HG03135 (cell line): ENCODE measurements at regions not wholly inside any gene's neighbourhood (a gene's known extent, or its start where the extent isn't known, plus 50 kb on each side); places are given as distances from the start of the nearest gene placed in this dataset.

Experiments used
- ATAC-seq: cut with Tn5 transposase; IDR thresholded peaks from one replicate; pipeline ENCODE4 v1.9.1; 2021; ENCODE audit warnings: mild to moderate bottlenecking, moderate library complexity; ENCODE audit not compliant: unreplicated experiment

DNA sequence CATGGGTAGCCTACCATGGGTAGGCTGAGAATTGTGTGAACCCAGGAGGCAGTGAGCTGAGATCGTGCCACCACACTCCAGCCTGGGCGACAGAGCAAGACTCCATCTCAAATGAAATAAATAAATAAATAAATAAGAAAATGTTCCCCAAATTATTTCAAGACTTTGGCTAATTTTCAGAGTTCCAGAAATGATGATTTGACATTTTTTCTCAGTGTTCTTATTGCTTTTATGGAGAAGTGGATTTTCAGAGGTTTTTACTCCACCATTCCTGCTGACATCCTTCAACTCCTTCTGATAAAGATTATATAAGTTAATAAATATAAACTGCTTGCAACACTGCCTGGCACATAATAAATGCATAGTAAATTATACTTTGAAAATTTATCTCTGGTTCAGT, 80.4 kb upstream of the PRKCQ start:
- no peak for ATAC-seq

DNA sequence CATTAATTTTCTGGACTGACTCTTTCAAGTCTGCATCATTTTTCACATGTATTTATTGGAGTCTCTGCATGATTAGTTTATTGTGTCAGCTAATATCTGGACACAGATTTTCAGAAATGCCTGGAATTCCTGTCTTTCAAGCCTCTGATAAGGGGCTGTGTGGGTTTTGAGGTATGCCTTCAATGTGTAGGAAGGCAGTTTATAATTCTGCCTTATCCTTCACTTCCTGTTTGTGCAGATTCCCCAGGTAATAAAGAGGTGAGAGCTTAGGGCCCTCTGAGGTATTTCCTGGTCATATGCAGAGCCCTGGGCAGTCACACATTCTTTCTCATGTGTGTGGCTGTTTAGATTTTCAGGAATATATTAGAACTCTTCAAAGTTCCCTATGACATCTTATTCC, 79.4 kb upstream of the PRKCQ start:
- ATAC-seq, result no peak

DNA sequence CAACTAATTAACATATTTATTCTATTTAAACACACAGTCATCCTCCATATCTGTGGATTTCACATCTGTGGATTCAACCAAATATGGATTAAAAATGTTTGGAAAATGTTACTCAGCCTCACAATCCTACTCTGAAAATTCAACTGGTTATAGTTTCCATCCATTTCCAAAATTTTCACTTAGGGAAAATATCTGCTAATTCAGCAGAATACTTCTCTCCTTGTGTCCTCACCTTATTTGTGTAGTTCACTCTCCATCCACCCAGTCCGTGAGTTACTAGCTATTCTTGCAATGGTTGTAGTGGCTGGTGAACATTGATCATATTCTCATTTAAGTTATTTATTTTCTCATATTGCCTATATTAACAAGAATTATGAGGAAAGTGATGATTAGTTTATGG, 77.6 kb upstream of the PRKCQ start:
- no peak for ATAC-seq

DNA sequence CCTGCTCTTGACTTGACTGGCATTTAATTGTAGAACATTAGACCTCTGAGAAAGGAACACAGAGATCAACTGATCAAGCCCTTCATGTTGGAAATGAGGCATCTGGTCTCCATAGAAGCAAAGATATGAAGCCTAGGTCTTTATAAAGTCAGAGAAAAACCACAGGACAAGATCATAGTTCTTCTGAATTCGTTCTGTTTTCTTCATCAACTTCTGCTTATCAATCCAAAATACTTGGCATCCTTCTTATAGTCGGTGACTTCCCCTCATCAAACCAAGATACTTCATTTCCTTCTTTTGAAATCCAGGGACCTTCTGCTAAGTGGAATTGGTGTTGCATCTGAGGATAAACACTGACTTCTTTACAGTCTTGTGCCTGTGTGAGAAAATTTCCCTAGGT, 77.1 kb upstream of the PRKCQ start:
- no peak for ATAC-seq

DNA sequence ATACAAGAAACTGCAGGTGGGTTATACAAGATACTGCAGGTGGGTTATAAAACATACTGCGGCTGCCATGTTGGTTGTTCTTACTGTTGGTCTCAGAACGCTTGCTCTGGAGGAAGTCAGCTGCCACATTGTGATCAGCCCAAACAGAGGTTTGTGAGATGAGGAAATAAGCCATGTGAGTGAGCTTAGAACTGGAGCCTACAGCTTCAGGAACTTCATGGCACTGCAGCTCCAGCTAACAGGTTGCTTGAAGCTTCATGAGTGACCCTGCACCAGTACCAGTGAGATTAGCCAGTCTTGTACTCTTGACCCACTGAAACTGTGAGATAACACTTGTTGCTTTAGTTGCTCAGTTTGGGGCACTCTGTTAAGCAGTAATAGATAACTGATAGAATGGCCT, 74.5 kb upstream of the PRKCQ start:
- no peak for ATAC-seq

DNA sequence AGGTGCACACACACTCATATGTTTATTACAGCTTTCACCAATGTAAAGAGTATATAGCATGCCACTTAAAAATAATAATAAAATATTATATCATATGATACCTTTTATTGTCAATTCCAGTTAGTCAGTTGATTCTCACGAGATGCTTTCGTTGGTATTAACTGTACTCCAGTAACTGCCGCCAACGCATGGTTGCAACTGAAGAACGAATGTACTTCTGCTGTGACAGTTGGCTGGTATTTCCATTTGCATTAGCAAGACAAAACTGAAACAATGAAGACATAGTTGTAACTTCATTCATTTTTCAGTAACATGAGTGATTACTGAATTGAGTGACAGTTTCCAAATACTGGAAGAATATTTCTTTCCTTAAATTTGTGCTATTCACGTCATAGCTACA, 70.5 kb upstream of the PRKCQ start:
- ATAC-seq, result no peak

DNA sequence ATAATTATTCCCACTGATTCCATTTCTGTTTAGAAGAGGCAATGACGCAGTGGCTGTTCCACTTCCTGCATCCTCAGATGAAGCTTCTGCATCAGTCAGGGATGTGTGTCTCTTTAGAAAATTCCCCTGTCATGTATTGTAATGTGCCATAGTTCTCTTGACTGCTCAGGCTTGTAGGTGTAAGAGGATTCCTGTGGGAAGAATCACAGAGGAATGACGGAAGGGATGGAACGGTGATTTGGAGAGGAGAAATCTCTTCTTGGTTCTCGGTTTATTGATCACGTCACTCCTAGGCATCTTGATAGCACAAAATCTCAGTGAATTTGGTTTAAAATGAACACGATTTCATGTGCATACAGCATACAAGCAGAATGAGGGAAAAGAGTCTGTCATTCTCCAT, 69.8 kb upstream of the PRKCQ start:
- no peak for ATAC-seq

DNA sequence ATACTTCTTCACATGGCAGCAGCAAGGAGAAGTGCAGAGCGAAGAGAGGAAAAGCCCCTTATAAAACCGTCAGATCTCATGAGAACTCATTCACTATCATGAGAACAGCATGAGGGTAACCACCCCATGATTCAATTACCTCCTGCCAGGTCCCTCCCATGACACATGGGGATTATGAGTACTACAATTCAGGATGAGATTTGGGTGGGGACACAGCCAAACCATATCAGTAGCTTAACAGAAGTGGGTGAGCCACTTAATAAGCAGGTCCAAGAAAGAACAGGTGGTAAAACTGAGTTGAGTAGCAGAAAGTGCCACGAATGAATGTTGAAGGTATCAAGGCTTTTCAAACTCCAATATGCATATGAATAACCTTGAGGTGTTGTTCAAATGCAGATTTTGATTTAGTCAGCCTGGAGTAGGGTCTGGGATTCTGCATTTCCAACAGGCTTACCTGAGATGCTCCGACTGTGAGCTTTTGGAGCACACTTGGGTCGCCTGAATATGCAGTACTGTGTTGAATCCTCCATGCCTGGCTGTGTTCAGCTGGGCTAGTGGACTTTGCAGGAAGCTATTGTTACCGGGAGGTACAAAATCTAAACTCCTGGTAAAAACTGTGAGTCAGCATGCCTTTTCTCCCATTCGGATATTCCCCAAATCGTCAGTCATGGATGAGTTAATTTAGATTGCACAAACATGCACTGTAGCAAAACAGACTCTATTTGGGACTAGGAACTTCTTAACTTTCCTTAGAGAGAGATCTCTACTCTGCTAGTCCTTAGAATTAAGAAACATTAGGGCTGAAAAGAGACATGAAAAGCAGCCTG, 69.0 kb upstream of the PRKCQ start:
- ATAC-seq, result no peak

DNA sequence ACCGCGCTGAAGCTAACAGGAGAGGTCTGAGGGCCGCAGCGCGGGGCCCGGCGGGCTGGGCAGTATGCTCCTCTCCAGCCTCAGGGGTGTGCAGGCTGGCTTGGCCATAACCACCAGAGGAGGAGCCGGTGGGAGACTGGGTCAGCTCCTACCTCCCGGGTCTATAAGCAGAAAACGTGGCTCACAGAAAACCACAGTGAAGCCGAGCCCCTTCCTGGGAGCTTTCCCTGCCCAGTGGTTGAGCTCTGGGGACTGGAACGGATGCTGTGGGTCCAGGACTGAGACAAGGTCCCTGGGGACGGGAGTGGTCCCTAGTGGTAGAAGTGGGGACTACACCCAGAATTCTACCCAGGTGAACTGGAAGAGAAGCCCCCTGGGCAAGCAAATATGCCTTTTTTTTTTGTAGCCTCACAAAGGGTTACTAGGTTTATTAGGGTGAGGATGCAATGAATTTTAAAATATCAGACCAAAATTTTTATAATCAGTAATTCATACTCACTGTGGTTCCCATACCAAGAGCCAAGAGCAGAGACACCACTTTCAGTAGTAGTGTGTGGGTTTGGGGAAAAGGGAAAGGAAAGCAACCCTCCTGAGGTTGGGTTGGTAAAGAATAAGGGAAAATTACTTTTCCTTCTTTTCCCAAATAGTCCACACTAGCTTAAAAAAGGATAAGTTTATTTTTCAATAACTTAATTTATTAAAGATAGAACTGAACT, 67.9 kb upstream of the PRKCQ start:
- peak; percentile 75 for ATAC-seq

DNA sequence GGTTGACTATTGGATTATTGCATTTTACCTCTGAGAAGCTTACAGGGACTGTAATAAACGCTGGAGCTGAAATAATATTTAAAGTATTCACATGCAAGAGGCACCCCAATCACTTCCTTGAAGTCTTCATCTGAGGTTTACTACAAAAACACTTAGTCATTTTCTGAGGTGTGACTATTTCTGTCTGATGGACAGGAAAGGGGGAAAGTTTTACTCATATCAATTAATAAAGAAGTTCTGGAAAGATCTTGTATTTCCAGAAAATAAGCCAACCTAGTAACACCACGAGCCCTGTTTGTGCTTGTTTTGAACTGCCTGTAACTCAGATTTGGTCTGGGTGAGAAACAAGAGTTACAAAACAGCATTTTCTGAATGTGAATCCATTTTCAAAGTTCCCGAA, 63.9 kb upstream of the PRKCQ start:
- ATAC-seq, result no peak

DNA sequence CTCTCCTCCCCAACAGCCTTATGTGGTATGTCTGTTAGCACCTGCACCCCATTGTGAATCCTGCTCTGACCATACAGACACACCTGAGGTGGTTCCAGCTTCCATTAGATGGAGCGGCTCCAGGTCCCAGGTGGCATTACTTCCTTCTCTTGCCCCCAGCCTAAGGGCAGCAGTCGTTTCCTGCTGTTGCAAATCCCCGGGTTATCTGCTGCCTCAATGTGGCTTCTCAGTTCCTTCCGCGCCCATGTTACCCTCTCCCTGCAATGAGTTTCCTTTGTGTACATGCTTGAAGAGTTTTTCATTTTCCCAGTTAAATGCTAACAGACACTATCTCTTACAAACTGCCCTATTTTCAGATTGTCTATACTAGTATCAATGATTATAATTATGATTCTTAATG, 62.8 kb upstream of the PRKCQ start:
- no peak for ATAC-seq

DNA sequence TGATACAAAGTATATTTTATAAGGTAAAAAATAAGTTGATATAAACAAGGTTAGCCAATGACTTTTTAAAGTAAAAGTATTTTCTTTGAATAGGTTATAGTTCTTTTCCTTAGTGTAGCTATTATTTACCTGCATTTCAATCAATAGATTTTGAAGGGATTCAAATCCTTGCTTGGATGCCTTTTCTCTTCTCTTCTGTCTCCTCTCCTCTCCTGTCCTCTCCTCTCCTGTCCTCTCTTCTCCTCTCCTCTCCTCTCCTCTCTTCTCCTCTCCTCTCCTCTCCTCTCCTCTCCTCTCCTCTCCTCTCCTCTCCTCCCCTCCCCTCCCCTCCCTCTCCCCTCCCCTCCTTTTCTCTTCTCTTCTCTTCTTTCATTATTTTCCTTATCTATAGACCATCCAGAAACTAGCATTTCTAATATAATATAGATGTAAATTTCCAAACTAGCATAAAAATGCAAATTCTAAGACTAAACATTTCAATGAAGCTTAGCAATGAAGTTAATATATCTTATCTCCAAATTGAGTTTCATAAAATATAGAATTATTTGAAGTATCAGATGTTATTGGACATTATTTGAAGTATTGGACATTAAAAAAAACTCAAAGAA, 60.5 kb upstream of the PRKCQ start:
- no peak for ATAC-seq

DNA sequence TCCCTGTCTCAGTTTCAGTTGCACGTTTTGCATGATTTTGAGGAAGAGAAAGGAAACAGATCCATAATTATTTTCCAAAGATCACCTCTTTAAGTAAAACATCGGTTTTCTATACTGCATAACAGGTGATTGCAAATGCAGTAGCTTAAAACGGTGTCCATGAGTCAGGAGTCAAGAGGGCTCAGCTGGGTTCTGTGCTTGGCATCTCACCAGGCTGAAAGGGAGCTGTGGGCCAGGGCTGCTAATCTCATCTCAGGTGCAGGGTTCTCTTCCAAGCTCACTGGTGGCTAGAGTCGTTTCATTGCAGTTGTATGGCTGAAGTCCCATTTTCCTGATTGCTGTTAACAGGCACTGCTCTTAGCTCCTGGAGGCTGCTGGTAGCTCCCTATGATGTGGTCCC, 57.0 kb upstream of the PRKCQ start:
- no peak for ATAC-seq

DNA sequence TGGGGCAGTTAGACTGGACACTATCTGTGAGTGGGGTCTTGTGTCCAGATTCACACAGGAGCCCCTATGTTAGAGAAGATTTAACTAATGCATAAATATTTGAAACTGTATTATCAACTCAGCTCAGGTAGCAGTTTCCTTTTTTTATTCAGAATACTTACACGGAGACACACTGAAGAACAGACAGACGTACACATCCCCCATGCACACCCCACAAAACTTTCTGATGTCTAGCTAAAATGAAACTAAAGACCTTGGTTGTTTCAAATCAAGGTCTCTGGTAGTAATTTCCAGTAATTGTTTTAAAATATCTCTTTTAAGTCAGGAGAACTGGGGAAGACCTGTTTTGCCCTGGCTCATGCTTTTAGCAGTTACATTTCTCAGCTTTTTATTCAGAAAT, 55.7 kb upstream of the PRKCQ start:
- ATAC-seq, result no peak
